ACC112 (cell line): ENCODE measurements at regions not wholly inside any gene's neighbourhood (a gene's known extent, or its start where the extent isn't known, plus 50 kb on each side); places are given as distances from the start of the nearest gene placed in this dataset.

ENCODE experiments used
- H2AFZ ChIP-seq: fragments of 200-600 bp; sonication (generic); one replicate; pipeline ENCODE4 v1.6.0; 2017; ENCODE audit warnings: antibody characterized with exemption, low read length; ENCODE audit not compliant: unreplicated experiment
- H3K27ac ChIP-seq: fragments of 200-600 bp; sonication (generic); 2 replicates; pipeline ENCODE4 v1.5.1; 2014; ENCODE audit warnings: low read depth, mild to moderate bottlenecking, antibody characterized with exemption, low read length, moderate library complexity
- H3K27me3 ChIP-seq: fragments of 200-600 bp; sonication (generic); 2 replicates; pipeline ENCODE4 v1.6.1; 2014; ENCODE audit warnings: mild to moderate bottlenecking, antibody characterized with exemption, low read length, moderate library complexity, mixed read lengths; ENCODE audit not compliant: insufficient read depth
- H3K36me3 ChIP-seq: fragments of 200-600 bp; sonication (generic); 2 replicates; pipeline ENCODE4 v1.6.1; 2016; ENCODE audit warnings: mild to moderate bottlenecking, antibody characterized with exemption, low read length, moderate library complexity, mixed read lengths; ENCODE audit not compliant: insufficient read depth
- H3K4me1 ChIP-seq: fragments of 200-600 bp; sonication (generic); one replicate; pipeline ENCODE4 v1.6.1; 2016; ENCODE audit warnings: low read length, mixed read lengths; ENCODE audit not compliant: insufficient read depth, unreplicated experiment, control insufficient read depth
- H3K4me3 ChIP-seq: fragments of 200-600 bp; sonication (generic); 2 replicates; pipeline ENCODE4 v1.5.1; 2014; ENCODE audit warnings: mild to moderate bottlenecking, low read depth, low read length
- H3K79me2 ChIP-seq: fragments of 200-600 bp; sonication (generic); one replicate; pipeline ENCODE4 v1.6.0; 2016; ENCODE audit warnings: low read length; ENCODE audit not compliant: control insufficient read depth, unreplicated experiment, insufficient read depth

DNA sequence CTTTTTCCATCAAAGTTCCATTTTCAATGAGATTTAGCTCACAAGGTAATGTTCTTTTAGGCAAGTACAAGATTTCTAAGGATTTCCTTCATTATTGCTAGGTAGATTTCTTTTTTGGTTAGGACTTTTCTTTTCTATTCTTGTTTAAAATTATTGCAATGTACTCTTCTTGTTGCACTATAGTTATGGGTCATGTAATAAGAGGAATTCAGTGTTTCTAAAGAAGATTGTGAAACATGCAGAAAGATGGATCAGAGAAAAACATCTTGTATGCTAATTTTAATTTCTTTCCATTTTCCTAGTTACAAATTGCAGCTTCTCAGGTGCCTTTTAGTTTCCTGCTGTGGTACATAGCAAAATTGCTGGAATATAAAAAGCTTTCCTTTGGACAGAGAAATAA, 56.1 kb downstream of the BTG1 start:
- Histone ChIP-seq H3K27me3 (no peaks in the 10 kb centered on the region), H3K36me3 (no peaks in the 10 kb centered on the region), H3K79me2 (no peaks in the 10 kb centered on the region), H3K4me3 (no peak overlapping the region), H2AFZ (no peak overlapping the region), H3K27ac (no peak overlapping the region), H3K4me1 (peaks cover 16% of the 10 kb centered on the region)

DNA sequence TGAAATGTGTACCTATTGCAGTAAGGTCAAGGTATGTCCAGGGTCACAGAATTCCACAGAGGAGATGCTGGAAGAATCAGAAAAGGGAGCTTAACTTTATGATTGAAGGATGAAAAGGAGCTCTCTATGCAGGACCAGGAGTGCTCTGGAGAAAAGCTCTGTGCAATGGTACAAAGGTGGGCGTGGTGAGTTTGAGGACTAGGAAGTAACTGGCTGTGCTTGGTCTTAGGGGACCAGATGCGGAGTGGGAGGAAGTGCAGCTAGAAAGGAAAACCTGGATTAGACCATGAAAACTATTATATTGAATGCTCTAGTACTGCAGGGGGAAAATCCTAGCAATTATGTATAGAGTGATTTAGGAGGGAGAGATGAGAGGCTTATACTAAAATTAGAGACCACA, 56.8 kb downstream of the BTG1 start:
- no peak overlapping the region for H3K4me3 ChIP-seq
- H3K36me3 ChIP-seq, result no peaks in the 10 kb centered on the region
- no peak overlapping the region for H2AFZ ChIP-seq
- no peaks in the 10 kb centered on the region for H3K79me2 ChIP-seq
- peaks cover 9% of the 10 kb centered on the region for H3K4me1 ChIP-seq
- no peaks in the 10 kb centered on the region for H3K27me3 ChIP-seq
- H3K27ac ChIP-seq, result no peak overlapping the region

GRCh38 chr12:92085736-92086040, 60.0 kb downstream of the BTG1 start:
- no peaks in the 10 kb centered on the region for H3K79me2 ChIP-seq
- H3K4me1 ChIP-seq, result peaks cover 27% of the 10 kb centered on the region
- no peaks in the 10 kb centered on the region for H3K27me3 ChIP-seq
- H3K4me3 ChIP-seq, result no peak overlapping the region
- H3K36me3 ChIP-seq, result no peaks in the 10 kb centered on the region
- H3K27ac ChIP-seq, result no peak overlapping the region
- no peak overlapping the region for H2AFZ ChIP-seq

DNA sequence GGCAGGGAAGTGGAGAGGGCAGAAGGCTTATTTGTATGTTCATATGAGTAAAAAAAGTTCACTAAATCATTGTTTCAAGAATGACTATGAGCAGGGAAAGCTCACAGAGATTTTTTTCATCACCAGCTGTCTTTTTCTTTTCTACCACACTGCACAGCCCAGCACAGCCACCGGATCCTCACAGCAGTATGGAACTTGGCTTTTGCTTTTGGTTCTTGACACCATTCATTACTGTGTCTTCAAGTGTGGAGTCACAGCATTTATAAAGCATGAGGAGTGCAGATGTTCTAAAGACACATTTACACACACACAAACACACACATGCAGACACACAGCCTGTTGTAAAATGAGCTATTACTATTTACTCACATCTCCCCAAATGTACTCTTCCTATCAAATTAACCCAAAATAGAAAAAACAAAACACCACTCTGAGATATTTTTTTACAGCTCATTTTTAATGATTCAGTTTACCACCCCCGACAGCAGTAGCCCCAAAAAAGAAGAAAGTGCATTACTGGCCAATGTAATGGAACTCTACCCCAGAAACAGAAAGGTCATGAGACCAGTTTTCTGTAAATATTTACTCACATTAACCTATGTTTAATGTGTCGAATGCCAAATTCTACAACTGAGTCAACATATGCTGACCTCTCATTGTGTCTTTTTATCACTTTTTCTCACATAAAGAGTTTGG, 60.5 kb downstream of the BTG1 start:
- peak overlapping the region; percentile 11 for H2AFZ ChIP-seq
- no peaks in the 10 kb centered on the region for H3K79me2 ChIP-seq
- H3K27me3 ChIP-seq, result no peaks in the 10 kb centered on the region
- H3K36me3 ChIP-seq, result no peaks in the 10 kb centered on the region
- H3K4me1 ChIP-seq, result peaks cover 32% of the 10 kb centered on the region
- no peak overlapping the region for H3K4me3 ChIP-seq
- no peak overlapping the region for H3K27ac ChIP-seq

GRCh38 chr12:92080911-92081285, 64.7 kb downstream of the BTG1 start:
- H3K4me3 ChIP-seq, result peak overlapping the region; percentile 57
- no peaks in the 10 kb centered on the region for H3K36me3 ChIP-seq
- H3K27me3 ChIP-seq, result no peaks in the 10 kb centered on the region
- H3K27ac ChIP-seq, result peak overlapping the region; percentile 98
- H3K4me1 ChIP-seq, result peaks cover 59% of the 10 kb centered on the region
- no peaks in the 10 kb centered on the region for H3K79me2 ChIP-seq
- peak overlapping the region; percentile 44 for H2AFZ ChIP-seq

DNA sequence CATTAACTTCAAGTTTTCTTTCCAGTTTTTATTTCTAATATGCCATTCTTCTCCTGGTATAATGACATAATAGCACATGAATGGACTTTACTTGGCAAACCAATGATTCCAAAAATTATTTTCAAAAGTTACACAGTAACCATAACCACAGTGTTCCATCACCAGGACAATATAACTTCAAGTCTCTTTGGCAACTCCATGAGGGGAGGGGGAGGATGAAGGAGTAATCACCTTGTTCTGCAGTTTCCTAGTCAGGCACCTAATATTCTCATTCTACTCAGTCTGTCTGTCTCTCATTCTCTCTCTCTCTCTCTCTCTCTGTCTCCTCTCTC, 66.6 kb downstream of the BTG1 start:
- Histone ChIP-seq H3K36me3 (no peaks in the 10 kb centered on the region), H2AFZ (no peak overlapping the region)

GRCh38 chr12:92078167-92079053, 67.2 kb downstream of the BTG1 start:
- H3K27ac ChIP-seq, result peak overlapping the region; percentile 98
- H3K79me2 ChIP-seq, result no peaks in the 10 kb centered on the region
- no peaks in the 10 kb centered on the region for H3K36me3 ChIP-seq
- peaks cover 72% of the 10 kb centered on the region for H3K4me1 ChIP-seq
- H3K4me3 ChIP-seq, result peak overlapping the region; percentile 17; the same call in 1 of the 2 replicates
- H2AFZ ChIP-seq, result no peak overlapping the region
- H3K27me3 ChIP-seq, result no peaks in the 10 kb centered on the region

More for the DNA sequence above, 66.6 kb downstream of the BTG1 start:
- peak overlapping the region; percentile 17; the same call in 1 of the 2 replicates for H3K4me3 ChIP-seq
- H3K79me2 ChIP-seq, result no peaks in the 10 kb centered on the region
- peak overlapping the region; percentile 98 for H3K27ac ChIP-seq
- H3K4me1 ChIP-seq, result peaks cover 72% of the 10 kb centered on the region
- H3K27me3 ChIP-seq, result no peaks in the 10 kb centered on the region

DNA sequence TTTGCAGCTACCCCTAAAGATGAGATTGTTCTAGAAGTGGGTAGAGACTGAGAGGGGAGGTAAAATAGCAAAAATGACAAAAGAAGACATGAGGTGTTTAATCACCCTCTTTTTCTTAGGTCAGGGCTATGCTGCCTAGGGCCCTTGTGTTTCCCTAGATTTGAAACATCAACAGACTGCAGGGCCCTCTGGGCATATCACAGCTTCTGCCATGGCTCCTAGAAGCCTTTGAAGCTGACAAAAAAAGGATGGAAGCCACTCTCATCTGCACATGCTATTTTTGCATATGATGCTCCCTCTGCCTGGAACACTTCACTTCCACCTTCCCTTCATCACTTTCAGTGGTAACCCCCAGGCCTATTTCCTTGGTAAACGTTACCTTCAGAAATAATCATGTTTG, 68.1 kb downstream of the BTG1 start:
- Histone ChIP-seq H3K4me1 (peaks cover 71% of the 10 kb centered on the region), H3K27ac (peak overlapping the region; percentile 98), H3K4me3 (no peak overlapping the region), H3K36me3 (no peaks in the 10 kb centered on the region), H3K27me3 (no peaks in the 10 kb centered on the region), H2AFZ (no peak overlapping the region), H3K79me2 (no peaks in the 10 kb centered on the region)

DNA sequence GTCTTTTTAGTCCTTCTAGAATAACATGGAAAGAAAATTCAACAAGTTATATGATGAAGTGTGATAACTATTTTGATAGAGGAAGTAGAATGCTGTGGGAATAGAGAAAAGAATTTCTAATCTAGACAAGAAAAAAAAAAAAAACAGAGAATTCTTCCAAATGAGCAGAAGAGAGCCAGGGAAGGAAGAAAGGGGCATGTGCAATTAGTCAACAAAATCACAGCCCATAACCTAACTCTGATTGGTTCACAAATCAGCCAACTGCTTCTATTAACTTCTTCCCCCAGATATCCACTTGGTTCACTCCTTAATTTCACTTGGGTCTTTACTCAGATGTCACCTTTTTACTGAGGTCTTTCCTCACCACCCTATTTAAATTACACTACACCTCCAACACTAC, 69.5 kb downstream of the BTG1 start:
- Histone ChIP-seq H2AFZ (no peak overlapping the region), H3K27me3 (no peaks in the 10 kb centered on the region), H3K79me2 (no peaks in the 10 kb centered on the region), H3K4me3 (no peak overlapping the region), H3K36me3 (no peaks in the 10 kb centered on the region), H3K4me1 (peaks cover 58% of the 10 kb centered on the region), H3K27ac (peak overlapping the region; percentile 98)

GRCh38 chr12:92075425-92075914, 70.2 kb downstream of the BTG1 start:
- H3K27me3 ChIP-seq, result no peaks in the 10 kb centered on the region
- H2AFZ ChIP-seq, result peak overlapping the region; percentile 23
- no peak overlapping the region for H3K4me3 ChIP-seq
- H3K79me2 ChIP-seq, result no peaks in the 10 kb centered on the region
- peak overlapping the region; percentile 34 for H3K27ac ChIP-seq
- H3K36me3 ChIP-seq, result no peaks in the 10 kb centered on the region
- H3K4me1 ChIP-seq, result peaks cover 52% of the 10 kb centered on the region

DNA sequence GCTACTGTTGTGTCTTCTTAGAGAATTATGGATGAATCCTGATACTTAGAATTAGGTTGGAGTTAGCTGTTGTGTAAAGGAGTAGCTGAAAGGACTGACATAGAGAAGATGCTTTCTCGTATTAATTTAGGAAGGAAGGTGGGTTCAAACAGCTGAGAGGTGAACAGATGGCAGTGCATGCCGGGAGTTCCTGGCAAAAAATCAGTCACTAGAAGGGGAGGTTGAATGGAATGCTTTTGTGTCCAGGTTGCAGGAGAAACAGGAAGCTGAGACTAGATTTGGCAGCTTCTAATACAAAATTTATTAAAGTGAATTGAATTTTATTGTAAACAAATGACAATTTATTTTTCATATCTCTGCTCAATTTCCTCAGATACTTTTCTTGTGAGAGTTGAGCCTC, 70.8 kb downstream of the BTG1 start:
- no peak overlapping the region for H3K4me3 ChIP-seq
- no peak overlapping the region for H3K27ac ChIP-seq
- no peak overlapping the region for H2AFZ ChIP-seq
- no peaks in the 10 kb centered on the region for H3K27me3 ChIP-seq
- H3K4me1 ChIP-seq, result peaks cover 46% of the 10 kb centered on the region
- no peaks in the 10 kb centered on the region for H3K36me3 ChIP-seq
- H3K79me2 ChIP-seq, result no peaks in the 10 kb centered on the region
